GM21367 (cell line): ENCODE measurements at regions not wholly inside any gene's neighbourhood (a gene's known extent, or its start where the extent isn't known, plus 50 kb on each side); places are given as distances from the start of the nearest gene placed in this dataset.
"Not testable (repeated sequence)": the region's sequence is repeated elsewhere in the genome, so short reads cannot be mapped to it uniquely, and the experiment has no call there.

Source experiments
- ATAC-seq: cut with Tn5 transposase; IDR thresholded peaks from one replicate; pipeline ENCODE4 v1.9.1; 2021; ENCODE audit not compliant: unreplicated experiment

DNA sequence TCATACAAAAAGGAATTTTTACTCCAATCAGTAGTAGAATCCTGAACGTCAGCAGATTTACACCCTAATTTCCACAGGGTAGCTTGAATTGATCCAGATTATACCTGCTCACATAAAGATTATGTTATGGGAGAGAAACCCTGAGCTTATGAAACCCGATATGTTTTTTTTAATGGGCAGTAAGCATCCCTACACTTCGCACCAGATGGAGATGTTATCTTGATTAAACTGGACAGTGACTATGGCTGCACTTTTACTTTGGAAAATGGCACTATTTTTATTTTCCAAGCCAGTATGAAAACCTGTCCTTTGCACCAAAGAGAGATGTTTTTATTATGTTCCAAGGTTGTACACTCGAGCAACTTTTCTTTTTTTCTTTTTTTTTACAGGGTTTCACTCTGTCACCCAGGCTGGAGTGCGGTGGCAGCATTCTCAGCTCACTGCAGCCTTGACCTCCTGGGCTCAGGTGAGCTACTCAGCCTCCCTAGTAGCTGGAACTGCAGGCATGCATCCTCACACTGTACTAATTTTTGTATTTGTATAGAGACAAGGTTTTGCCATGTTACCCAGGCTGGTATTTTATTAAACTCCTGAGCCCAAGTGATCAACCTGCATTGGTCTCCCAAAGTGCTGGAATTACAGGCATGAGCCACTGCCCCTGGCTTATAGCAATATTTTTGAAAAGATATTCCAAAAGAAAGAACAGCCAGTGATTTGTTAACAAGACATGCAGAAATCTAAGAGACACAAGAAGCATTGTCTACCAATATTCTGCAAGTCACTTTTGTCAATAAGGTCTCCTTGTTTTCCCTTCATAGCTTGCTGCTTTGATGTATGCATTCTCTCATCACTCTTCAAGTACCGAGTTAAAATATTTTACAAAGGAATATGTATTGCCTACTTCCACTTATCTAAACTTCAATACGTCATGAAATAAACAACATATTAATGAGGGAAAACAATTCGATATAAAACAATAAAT is 1412.6 kb downstream of the ZPLD1 start:
- no peak for ATAC-seq

DNA sequence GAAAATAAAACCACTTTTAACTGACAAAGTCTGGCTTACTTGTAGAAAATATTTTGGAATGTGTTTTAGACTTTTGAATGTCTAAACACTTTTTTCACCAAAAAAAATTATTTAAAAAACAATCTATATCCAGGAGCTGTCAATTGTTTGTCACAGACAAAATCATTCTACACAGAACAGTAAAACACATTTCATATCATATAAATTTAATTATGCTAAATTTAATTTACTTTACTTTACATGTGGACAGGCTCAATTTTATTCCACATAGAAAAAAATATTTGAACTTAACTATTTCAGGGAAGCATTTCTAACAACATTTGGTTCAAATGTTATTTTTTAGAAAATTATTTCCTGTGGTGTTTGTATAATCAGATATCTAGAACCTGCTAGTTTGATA is 1417.0 kb downstream of the ZPLD1 start:
- ATAC-seq, result no peak

DNA sequence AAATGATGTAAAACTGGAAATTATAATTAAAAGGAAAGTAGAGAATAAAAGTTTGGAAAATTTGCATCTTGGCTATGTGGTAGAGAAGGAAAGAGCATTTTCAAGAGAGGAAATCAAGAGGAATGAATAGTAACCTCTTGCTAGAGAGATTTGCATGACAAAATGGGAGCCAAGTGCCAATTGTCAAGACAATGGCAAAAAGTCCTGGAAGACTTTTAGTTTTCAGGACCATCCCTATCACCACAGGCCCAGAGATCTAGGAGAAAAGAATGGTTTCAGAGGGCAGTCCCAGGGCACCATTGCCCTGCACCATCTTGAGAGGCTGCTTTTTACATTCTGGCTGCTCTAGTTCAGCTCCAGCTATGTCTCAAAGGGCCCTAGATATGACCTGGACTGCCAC is 1427.6 kb downstream of the ZPLD1 start:
- ATAC-seq, result no peak

DNA sequence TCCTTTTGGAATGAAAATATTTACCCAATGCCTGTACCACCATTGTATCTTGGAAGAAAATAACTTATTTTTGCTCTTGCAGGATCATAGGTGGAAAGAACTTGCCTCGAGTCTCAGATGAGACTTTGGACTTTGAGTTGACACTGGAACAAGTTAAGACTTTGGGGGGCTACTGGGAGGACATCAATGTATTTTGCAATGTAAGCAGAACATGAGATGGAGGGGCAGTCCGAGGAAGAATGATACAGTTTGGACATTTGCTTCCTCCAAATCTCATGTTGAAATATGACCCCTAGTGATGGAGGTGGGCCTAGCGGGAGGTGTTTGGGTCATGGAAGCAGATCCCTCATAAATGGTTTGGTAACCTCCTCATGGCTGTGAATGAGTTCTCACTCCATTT is 1428.6 kb downstream of the ZPLD1 start:
- ATAC-seq, result no peak

DNA sequence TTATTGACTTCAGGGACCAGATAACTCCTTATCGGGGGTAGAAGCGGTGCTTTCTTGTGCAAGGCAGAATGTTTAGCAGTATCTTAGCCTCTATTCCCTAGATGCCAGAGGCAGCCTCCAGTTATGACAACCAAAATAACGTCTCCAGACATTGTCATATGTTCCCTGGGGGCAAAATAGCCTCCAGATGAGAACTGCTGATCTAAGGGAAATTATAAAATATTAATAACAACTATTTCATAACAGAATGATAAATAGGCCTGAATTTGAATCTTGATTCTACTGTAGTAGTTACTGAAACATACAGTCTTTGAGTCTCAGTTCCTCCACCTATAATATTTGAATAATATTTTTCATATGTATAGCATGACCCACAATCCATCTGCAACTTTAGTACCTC is 1431.3 kb downstream of the ZPLD1 start:
- ATAC-seq, result no peak

DNA sequence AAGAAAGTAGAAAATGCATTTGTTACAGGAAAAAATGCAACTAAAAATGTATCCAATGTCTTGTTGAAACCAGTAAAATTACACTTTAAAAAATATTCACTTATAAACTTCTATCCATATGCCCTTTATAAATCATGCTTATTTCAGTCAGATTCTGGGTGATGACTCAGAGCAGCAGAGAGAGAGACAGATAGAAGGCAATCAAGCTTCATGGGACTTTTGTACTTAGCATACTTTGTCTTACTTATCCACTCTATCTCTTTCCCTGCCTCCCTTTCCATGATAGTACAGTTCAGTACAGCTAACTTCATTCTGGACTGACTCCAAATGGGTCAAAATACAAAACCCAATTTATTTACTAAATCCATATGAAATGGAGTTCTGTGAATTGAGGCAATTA is 1438.2 kb downstream of the ZPLD1 start:
- ATAC-seq, result no peak

DNA sequence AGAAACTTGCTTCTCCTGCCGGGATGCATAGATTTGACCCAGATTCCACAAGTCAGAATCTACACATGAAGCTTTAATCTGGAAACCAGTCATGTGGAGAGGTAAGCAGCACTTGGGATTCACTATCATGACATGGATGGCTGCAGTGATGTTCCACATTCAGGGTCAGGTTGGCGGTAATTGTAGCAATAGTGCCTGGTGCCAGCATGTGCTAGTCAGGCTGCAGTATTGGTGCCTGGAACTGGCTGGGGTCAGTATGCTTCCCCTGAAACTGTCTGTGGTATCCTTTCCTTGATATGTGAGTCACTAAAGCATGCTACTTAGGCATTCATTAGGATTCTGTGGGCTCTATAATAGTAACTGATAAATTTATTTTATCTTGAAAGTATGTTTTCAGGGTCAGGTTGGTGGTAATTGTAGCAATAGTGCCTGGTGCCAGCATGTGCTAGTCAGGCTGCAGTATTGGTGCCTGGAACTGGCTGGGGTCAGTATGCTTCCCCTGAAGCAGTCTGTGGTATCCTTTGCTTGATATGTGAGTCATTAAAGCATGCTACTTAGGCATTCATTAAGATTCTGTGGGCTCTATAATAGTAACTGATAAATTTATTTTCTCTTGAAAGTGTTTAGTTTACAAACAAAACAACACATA is 1439.2 kb downstream of the ZPLD1 start:
- no peak for ATAC-seq

DNA sequence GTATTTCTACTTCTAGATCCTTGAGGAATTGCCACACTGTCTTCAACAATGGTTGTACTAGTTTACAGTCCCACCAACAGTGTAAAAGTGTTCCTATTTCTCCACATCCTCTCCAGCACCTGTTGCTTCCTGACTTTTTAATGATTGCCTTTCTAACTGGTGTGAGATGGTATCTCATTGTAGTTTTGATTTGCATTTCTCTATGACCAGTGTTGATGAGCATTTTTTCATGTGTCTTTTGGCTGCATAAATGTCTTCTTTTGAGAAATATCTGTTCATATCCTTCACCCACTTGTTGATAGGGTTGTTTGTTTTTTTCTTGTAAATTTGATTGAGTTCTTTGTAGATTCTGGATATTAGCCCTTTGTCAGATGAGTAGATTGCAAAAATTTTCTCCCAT is 1447.0 kb downstream of the ZPLD1 start:
- not testable (repeated sequence) for ATAC-seq

DNA sequence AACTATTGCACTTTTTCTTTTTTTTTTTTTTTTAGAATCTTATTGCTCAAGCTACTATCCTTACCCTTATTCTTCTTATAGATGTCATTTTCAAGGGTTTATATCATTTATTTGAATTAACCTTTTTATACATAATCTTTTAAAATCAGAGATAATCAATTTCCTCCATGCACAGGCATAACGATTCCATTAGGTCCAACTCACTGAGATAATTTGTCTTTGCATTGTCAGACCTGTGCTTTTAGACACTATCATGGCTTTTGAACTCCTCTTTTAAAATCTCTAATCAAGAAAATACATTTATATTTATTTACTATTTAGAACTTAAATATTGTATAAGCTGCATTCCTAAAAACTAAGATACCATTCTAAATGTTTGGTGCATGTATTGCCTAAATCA is 1454.9 kb downstream of the ZPLD1 start:
- ATAC-seq, result no peak

DNA sequence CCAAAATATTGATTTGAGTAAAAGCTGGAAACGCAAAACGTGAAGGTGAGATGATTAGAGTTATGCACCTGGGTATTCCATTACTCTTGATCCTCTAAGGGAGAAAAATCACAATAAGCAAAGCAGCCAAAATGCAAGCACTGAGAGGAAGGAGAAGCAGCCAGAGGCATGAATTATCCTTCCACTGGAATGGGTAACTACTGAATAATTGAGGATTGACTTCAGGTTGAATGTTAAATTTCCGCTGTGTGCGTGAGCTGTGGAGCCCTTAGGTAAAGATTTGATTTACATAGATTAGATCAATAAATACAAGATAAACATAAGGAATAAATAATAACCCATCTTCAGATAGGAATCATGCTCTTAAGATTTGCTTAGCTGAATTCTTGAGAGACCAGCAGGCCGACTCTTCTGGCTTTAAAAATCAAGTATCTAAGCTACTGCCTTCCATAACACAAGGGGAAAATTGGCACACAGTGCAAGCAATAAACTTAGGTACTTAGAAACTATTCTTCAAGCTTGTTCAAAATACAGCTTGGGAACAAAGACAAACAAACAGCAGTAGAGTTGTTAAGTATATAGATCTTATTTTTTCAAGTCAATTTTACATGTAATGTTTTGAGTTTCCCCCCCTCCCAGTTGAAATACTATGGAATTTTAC is 1459.5 kb downstream of the ZPLD1 start:
- no peak for ATAC-seq

DNA sequence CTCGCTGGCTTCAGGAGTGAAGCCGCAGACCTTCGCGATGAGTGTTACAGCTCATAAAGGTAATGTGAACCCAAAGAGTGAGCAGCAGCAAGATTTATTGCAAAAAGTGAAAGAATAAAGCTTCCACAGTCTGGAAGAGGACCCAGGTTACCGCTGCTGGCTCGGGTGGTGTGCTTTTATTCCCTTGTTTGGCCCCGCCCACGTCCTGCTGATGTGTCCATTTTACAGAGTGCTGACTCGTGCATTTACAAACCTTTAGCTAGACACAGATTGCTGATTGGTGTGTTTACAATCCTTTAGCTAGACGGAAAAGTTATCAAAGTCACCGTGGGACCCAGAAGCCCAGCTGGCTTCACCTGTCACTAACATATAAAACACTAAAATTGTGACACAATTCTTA is 1464.5 kb downstream of the ZPLD1 start:
- no peak for ATAC-seq

DNA sequence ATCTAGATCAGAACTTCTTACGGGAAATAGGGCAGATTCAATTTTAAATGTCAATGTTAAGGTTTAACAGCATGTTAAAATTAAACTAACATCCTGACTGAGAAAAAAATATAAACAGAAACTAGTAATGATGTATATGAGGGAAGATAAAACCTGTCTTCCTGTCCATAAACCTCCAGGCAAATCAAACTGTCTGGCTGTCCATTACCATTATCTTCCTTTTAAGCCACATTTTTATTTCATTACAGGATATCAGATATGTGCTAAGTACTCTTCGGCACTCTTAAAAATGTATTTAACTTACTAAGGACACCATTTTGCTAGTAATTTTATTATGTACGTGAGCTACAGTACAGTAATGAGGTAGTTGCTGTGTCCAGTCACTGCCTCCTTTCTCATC is 1461.7 kb upstream of the ALCAM start:
- no peak for ATAC-seq

DNA sequence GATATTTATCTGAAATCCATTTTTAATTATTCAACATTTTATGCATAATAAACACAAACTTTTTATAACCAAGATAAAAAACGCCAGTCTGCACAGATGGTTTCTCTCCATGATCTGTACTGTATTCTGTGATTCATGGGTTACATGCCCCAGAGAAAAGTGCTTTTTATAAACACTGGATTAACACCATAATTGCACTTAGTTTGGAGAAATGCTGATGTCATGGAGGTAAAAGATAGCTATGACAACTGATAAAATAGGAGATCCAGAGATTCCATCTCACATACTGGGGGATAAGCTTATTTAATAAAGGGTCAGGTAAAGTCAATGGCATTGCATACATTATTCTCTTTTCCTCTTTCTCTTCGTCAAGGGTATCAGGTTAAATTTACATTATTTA is 1460.4 kb upstream of the ALCAM start:
- ATAC-seq, result no peak

DNA sequence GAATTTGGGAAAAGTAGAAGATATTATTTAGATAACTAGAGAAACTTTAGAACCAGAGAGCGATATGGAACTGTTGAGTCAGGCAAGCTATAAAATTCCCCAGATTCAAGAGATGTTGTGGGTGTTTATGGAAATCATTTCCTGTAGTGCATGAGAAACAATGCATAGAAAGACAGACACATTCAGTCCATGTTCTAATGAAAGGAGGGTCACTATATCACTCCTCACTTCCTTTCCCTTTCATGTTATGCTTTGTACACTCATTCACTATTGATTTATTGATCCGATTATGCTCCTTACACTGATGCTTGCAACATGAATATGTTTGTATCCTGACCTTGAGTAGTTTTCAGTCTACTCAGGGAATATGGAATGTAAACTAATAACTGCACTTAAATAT is 1459.9 kb upstream of the ALCAM start:
- ATAC-seq, result no peak

DNA sequence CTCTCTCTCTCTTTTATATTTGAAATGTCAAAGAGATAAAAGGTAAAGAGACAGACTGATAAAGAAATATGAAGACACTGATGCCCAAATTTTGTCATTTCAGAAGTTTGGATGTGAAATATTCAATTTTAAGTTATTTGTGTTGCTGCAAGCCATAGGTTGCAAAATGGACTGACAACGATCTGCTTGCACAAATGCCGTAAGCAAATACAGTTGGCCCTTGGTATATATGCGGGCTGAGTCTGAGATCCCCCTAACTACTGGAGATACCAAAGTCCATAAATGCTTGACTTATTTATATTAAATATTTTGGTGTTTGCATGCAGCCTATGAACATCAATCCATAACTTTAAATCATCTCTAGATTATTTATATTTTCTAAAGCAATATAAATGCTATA is 1459.1 kb upstream of the ALCAM start:
- ATAC-seq, result no peak

DNA sequence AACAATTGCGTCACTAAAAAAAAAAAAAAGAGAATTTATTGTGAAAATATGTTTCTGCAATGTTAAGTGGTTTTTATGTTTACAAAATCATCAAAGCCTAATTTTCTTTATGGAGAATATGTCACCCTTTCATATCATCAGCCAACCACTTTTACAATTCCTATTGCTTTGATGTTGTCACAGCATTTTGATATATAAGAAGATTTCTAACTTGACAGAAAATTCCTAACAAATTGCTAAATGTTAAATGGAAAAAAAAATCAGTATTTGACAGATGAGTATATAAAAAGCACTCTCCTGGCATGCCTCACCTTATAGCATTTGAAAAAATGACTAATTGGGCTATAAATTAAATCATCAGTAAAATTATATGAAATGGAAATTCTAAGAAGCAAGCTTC is 1457.3 kb upstream of the ALCAM start:
- no peak for ATAC-seq

DNA sequence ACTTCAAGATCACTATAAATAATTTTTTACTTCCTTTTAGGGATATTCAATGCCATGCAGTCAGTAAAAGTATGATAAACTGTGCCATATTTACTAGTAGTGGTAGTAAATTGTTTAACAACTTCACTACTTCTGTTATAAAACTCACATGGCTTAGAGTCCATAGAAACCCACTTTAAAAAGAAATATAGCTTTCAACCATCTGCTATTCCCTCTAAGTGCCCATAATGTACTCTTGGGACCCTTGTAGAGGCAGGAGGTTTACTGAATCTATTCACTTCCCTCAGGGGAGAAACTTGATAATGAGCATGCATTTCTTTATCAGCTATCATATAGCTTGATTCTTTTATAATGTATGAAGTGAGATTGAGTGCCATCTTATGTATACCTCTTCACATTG is 1448.4 kb upstream of the ALCAM start:
- ATAC-seq, result no peak

DNA sequence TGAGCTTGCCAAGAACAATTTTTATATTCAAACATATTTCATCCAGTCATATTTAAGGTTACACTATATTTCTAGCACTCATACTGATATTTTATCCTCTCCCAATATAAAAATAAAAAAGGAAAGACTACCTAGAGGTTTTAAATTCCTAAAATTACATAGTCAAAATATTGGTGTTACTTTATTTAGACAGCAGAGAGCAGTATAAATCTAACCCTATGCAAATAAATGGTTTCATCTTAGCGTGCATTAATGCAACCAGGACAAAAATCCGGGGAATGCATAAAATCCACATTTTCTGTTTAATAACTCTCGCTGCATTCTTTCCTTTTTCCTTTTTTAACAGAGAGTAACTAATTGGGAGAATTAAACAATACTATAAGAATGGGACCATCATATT is 1447.4 kb upstream of the ALCAM start:
- ATAC-seq, result no peak

DNA sequence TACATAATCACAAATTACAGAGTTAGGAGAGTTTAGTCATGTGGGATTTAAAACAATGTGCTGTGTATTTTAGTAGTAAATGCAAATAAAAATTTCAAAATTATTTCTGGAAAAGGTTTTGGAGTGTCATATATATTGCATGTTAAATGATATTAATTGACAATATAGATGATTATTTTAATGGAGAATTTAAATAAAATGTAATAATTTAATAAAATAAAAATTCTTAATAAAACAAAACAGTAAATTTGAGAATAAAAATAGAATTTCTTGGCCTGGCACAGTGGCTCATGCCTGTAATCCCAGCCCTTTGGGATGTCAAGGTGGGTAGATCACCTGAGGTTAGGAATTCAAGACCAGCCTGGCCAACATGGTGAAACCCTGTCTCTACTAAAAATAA is 1442.8 kb upstream of the ALCAM start:
- ATAC-seq, result no peak

DNA sequence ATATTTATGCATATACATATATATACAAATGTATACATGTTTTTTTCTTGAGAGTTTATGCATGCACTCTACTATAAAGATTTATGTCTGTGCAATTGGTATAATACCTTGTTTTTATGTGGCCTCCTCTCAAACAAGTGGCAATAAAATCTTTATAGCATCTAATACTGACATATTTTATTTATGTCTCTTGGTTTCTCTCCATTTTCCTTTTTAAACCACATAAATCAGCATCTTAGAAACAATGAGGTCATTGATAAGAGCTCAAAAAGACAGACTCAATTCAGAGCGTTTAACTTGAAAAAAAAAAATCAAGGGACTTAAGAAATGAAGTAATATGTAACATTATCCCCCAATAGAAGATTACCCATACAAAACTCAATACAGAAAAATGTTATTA is 1442.2 kb upstream of the ALCAM start:
- no peak for ATAC-seq

DNA sequence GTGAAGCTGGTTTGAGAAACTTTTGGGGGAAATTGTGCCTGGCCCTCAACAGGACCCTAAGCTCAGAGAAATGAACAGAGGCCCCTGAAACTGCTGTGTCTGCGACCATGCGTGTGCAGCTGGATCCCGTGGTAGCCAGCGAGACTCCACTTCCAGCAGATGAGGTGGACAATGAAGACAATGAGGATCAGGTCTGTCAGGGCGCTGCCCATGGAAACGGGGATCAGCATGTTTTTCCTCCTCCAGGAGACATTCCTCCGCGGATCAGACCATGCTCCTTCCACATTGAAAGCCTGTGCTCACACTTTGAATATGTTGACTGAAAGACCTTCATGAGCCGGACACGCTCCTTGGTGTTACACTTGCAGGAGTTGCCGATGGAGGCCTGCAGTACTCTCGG is 1439.8 kb upstream of the ALCAM start:
- no peak for ATAC-seq

DNA sequence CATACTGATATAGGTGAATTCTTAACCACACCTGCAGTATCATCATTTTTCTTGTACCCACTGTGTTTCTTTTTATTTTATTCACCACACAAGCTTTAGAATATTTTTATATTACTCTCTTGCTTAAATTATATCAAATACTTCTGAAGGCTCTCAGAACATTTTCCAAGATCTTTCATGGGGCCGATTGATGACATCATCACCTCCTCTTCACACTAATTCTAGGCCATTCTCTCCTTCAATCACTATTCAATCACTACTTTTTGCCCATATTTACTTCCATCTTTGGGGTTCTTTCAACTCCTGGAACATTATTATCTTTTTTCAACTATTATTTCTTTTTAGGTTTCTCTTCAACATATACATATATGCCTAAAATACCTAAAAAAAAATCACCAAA is 1438.8 kb upstream of the ALCAM start:
- no peak for ATAC-seq
